ENCODE measurements at regions not wholly inside any gene's neighbourhood (a gene's known extent, or its start where the extent isn't known, plus 50 kb on each side); places are given as distances from the start of the nearest gene placed in this dataset.
"Not testable (repeated sequence)": the region's sequence is repeated elsewhere in the genome, so short reads cannot be mapped to it uniquely, and the experiment has no call there.

- H3K27me3 Mint-ChIP-seq = no peaks in the 10 kb centered on the region
- no peaks in the 10 kb centered on the region for H3K9me3 Mint-ChIP-seq
- no peaks in the 10 kb centered on the region for H3K4me1 Mint-ChIP-seq (ENCODE audit: low read depth)
- no peak overlapping the region for H3K27ac Mint-ChIP-seq
- H3K36me3 Mint-ChIP-seq (ENCODE audit: low read depth) = no peaks in the 10 kb centered on the region
- H3K4me3 Mint-ChIP-seq = no peak overlapping the region
- intact Hi-C loops (cut with micrococcal nuclease) = no loop called here
Measured at GRCh38 chr5:51598026-51598425, 214.8 kb downstream of the ISL1 start.

DNA sequence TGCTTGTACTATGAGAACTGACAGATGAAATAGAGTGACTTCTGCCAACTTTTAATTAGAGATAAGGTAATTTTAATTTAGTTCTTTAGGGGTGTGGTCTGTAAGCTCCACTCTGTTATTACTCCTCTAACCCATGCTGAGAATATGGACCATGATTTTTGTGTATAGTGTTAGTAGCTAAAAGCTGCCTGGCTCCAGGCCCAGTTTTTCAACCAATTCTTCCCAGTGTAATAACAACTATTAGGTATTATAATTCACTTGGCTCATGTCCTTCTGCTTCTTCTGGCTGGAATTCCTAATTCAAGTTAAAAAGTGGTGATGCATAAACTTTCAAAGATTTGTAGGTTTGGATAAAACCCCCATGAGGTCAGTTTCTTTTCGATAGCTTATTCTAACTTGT is 216.3 kb downstream of the ISL1 start:
- Mint-ChIP-seq H3K4me3 (no peak overlapping the region), H3K27me3 (no peaks in the 10 kb centered on the region), H3K4me1 (ENCODE audit: low read depth) (no peaks in the 10 kb centered on the region), H3K9me3 (no peaks in the 10 kb centered on the region), H3K36me3 (ENCODE audit: low read depth) (no peaks in the 10 kb centered on the region), H3K27ac (no peak overlapping the region)
- intact Hi-C loops (cut with micrococcal nuclease) = no loop called here

GRCh38 chr5:51604324-51604723 is 221.1 kb downstream of the ISL1 start:
- intact Hi-C loops (cut with micrococcal nuclease) = no loop called here

GRCh38 chr5:51606921-51607320 is 223.7 kb downstream of the ISL1 start:
- no peaks in the 10 kb centered on the region for H3K4me1 Mint-ChIP-seq (ENCODE audit: low read depth)
- no peaks in the 10 kb centered on the region for H3K36me3 Mint-ChIP-seq (ENCODE audit: low read depth)
- H3K4me3 Mint-ChIP-seq = no peak overlapping the region
- no peaks in the 10 kb centered on the region for H3K27me3 Mint-ChIP-seq
- no peaks in the 10 kb centered on the region for H3K9me3 Mint-ChIP-seq
- intact Hi-C loops (cut with micrococcal nuclease) = no loop called here
- no peak overlapping the region for H3K27ac Mint-ChIP-seq

More at GRCh38 chr5:51604324-51604723, 221.1 kb downstream of the ISL1 start:
- no peak overlapping the region for H3K4me3 Mint-ChIP-seq
- no peaks in the 10 kb centered on the region for H3K27me3 Mint-ChIP-seq
- H3K27ac Mint-ChIP-seq = no peak overlapping the region
- no peaks in the 10 kb centered on the region for H3K4me1 Mint-ChIP-seq (ENCODE audit: low read depth)
- H3K9me3 Mint-ChIP-seq = no peaks in the 10 kb centered on the region
- no peaks in the 10 kb centered on the region for H3K36me3 Mint-ChIP-seq (ENCODE audit: low read depth)

GRCh38 chr5:51618234-51618633 is 235.0 kb downstream of the ISL1 start:
- intact Hi-C loops (cut with micrococcal nuclease) = no loop called here
- no peak overlapping the region for H3K27ac Mint-ChIP-seq
- no peaks in the 10 kb centered on the region for H3K9me3 Mint-ChIP-seq
- no peaks in the 10 kb centered on the region for H3K4me1 Mint-ChIP-seq (ENCODE audit: low read depth)
- no peak overlapping the region for H3K4me3 Mint-ChIP-seq
- no peaks in the 10 kb centered on the region for H3K27me3 Mint-ChIP-seq
- H3K36me3 Mint-ChIP-seq (ENCODE audit: low read depth) = no peaks in the 10 kb centered on the region

DNA sequence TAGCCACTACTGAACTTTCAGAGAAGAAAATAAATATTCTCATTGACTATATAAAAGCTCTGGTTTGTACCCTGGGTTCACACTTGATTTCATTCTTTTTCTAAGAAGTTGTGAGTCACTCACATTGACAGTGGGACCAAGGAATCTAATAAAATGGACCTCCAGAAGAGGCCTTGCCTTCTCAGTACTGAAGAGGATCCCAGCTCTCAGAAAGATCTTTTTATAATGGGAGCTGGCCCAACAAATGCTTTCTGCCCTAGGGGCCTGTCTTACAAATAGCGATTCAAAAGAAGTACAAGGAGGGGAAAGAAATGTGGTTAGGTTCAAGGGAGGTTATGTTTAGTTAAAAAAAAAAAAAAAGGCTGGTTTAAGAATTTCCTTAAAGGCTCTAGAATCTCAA is 237.9 kb downstream of the ISL1 start:
- Mint-ChIP-seq H3K27me3 (no peaks in the 10 kb centered on the region), H3K9me3 (peaks cover 12% of the 10 kb centered on the region), H3K36me3 (ENCODE audit: low read depth) (no peaks in the 10 kb centered on the region), H3K4me1 (ENCODE audit: low read depth) (no peaks in the 10 kb centered on the region), H3K27ac (no peak overlapping the region), H3K4me3 (no peak overlapping the region)
- intact Hi-C loops (cut with micrococcal nuclease) = no loop called here

DNA sequence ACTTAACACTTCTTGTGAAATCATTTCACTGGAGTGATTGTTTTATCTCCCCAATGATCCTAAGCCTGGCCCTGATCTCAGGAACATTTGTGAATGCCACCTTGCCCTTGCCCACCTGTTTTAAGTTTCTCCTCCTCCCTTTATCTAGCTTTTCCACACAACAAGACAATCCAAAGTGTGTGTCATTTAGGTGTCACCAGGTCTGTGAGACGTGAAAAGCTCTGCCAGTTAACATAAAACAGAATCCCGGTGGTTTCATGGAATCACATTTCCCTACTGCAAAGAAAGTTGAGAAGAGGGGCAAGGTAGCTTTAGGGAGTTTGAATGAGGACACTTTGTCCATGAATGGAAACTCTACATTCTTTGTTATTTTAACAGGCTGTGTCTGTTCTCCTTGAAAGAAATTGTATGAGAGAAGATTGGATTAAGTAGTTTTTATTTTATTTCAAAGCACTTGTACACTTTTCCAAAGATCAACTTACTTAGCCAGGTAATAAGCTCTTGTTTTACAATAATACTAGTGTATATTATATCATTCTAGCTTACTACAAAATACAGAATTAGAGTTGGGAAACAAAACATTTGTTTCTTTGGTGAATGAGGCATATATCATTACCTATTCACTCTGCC is 239.0 kb downstream of the ISL1 start:
- no peak overlapping the region for H3K4me3 Mint-ChIP-seq
- H3K27ac Mint-ChIP-seq = no peak overlapping the region
- H3K4me1 Mint-ChIP-seq (ENCODE audit: low read depth) = no peaks in the 10 kb centered on the region
- H3K36me3 Mint-ChIP-seq (ENCODE audit: low read depth) = no peaks in the 10 kb centered on the region
- intact Hi-C loops (cut with micrococcal nuclease) = no loop called here
- H3K9me3 Mint-ChIP-seq = peaks cover 12% of the 10 kb centered on the region
- no peaks in the 10 kb centered on the region for H3K27me3 Mint-ChIP-seq

- no peak overlapping the region for H3K4me3 Mint-ChIP-seq
- H3K27ac Mint-ChIP-seq = no peak overlapping the region
- H3K36me3 Mint-ChIP-seq (ENCODE audit: low read depth) = no peaks in the 10 kb centered on the region
- intact Hi-C loops (cut with micrococcal nuclease) = no loop called here
- no peaks in the 10 kb centered on the region for H3K4me1 Mint-ChIP-seq (ENCODE audit: low read depth)
- peaks cover 21% of the 10 kb centered on the region for H3K9me3 Mint-ChIP-seq
- no peaks in the 10 kb centered on the region for H3K27me3 Mint-ChIP-seq
Measured at GRCh38 chr5:51625224-51625968, 242.1 kb downstream of the ISL1 start.

- H3K4me1 Mint-ChIP-seq (ENCODE audit: low read depth) = no peaks in the 10 kb centered on the region
- no peak overlapping the region for H3K4me3 Mint-ChIP-seq
- H3K9me3 Mint-ChIP-seq = peaks cover 45% of the 10 kb centered on the region
- intact Hi-C loops (cut with micrococcal nuclease) = no loop called here
- H3K27me3 Mint-ChIP-seq = no peaks in the 10 kb centered on the region
- no peaks in the 10 kb centered on the region for H3K36me3 Mint-ChIP-seq (ENCODE audit: low read depth)
- H3K27ac Mint-ChIP-seq = no peak overlapping the region
Measured at GRCh38 chr5:51632027-51632426, 248.8 kb downstream of the ISL1 start.

DNA sequence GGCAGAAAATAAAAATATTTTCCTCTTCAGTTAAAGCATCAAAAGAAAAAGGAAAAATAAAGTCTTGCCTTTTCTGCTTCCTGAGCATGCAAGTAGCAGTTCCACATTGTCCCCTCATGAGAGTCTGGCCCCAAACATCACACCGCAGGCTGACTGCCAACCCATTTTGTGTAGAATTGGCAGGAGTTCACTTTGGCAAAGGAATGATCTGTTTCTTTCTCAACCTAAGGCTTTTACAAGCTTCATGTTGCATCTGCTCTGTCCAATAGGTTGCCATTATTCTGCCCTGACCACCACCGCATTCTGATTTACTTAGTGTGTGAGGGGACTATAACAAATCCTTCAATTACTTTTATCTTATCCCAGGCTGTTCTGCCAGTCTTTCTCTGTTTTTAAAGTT is 249.5 kb downstream of the ISL1 start:
- Mint-ChIP-seq H3K9me3 (peaks cover 52% of the 10 kb centered on the region), H3K4me3 (no peak overlapping the region), H3K27ac (no peak overlapping the region), H3K4me1 (ENCODE audit: low read depth) (no peaks in the 10 kb centered on the region), H3K27me3 (no peaks in the 10 kb centered on the region), H3K36me3 (ENCODE audit: low read depth) (no peaks in the 10 kb centered on the region)
- intact Hi-C loops (cut with micrococcal nuclease) = no loop called here

GRCh38 chr5:51636973-51637372 is 253.7 kb downstream of the ISL1 start:
- H3K4me1 Mint-ChIP-seq (ENCODE audit: low read depth); H3K4me3 Mint-ChIP-seq; H3K27ac Mint-ChIP-seq; H3K27me3 Mint-ChIP-seq; H3K36me3 Mint-ChIP-seq (ENCODE audit: low read depth); intact Hi-C loops (cut with micrococcal nuclease): not testable (repeated sequence)
- H3K9me3 Mint-ChIP-seq = peaks cover 77% of the 10 kb centered on the region

DNA sequence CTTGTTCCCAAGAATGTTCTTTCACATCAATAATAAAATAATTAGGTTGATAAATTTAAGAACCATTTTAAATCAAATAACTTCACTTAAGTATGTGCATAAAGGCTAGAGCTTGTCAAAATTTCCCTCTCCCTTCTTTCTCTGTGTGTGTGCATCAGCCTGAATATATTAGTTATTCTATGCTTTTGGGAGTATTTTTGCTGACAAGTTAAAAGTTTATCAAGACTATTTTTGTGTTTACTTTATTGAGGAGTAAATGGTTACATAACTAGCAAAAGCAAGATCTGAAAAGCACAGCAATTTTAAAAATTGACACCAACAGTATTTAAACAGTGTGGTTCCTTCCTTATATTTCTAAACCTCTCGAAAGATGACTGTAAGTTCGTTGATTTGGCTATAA is 261.7 kb downstream of the ISL1 start:
- no peak overlapping the region for H3K27ac Mint-ChIP-seq
- intact Hi-C loops (cut with micrococcal nuclease) = no loop called here
- H3K27me3 Mint-ChIP-seq = no peaks in the 10 kb centered on the region
- peaks cover 22% of the 10 kb centered on the region for H3K9me3 Mint-ChIP-seq
- no peaks in the 10 kb centered on the region for H3K4me1 Mint-ChIP-seq (ENCODE audit: low read depth)
- no peak overlapping the region for H3K4me3 Mint-ChIP-seq
- H3K36me3 Mint-ChIP-seq (ENCODE audit: low read depth) = no peaks in the 10 kb centered on the region

- H3K4me1 Mint-ChIP-seq (ENCODE audit: low read depth) = no peaks in the 10 kb centered on the region
- no peak overlapping the region for H3K27ac Mint-ChIP-seq
- intact Hi-C loops (cut with micrococcal nuclease) = no loop called here
- no peaks in the 10 kb centered on the region for H3K27me3 Mint-ChIP-seq
- H3K36me3 Mint-ChIP-seq (ENCODE audit: low read depth) = no peaks in the 10 kb centered on the region
- peaks cover 11% of the 10 kb centered on the region for H3K9me3 Mint-ChIP-seq
- no peak overlapping the region for H3K4me3 Mint-ChIP-seq
Measured at GRCh38 chr5:51646482-51646881, 263.2 kb downstream of the ISL1 start.

- Mint-ChIP-seq H3K36me3 (ENCODE audit: low read depth) (no peaks in the 10 kb centered on the region), H3K4me1 (ENCODE audit: low read depth) (no peaks in the 10 kb centered on the region), H3K9me3 (peaks cover 10% of the 10 kb centered on the region), H3K4me3 (no peak overlapping the region), H3K27me3 (no peaks in the 10 kb centered on the region), H3K27ac (no peak overlapping the region)
- intact Hi-C loops (cut with micrococcal nuclease) = no loop called here
Measured at GRCh38 chr5:51650824-51651223, 267.6 kb downstream of the ISL1 start.

- Mint-ChIP-seq H3K9me3 (peaks cover 10% of the 10 kb centered on the region), H3K4me1 (ENCODE audit: low read depth) (no peaks in the 10 kb centered on the region), H3K36me3 (ENCODE audit: low read depth) (no peaks in the 10 kb centered on the region), H3K27me3 (no peaks in the 10 kb centered on the region), H3K4me3 (no peak overlapping the region), H3K27ac (no peak overlapping the region)
- intact Hi-C loops (cut with micrococcal nuclease) = no loop called here
Measured at GRCh38 chr5:51651476-51651875, 268.2 kb downstream of the ISL1 start.

Data from dendritic cell treated with granulocyte-macrophage colony-stimulating factor and Interleukin-4, amounts not matched to agents 40 ng/mL and 50 ng/mL, for 4 days (primary cell).